Right ventricle myocardium inferior (tissue), 1 donor: ENCODE measurements at regions not wholly inside any gene's neighbourhood (a gene's known extent, or its start where the extent isn't known, plus 50 kb on each side); places are given as distances from the start of the nearest gene placed in this dataset. TPM values are rescaled to one million over a fixed set of nuclear protein-coding genes. Genes with fewer than 3 reads are reported as not detected.
"Not testable (repeated sequence)": the region's sequence is repeated elsewhere in the genome, so short reads cannot be mapped to it uniquely, and the experiment has no call there.

Experiments used
- ATAC-seq: fragments of 200-7000 bp; cut with Tn5 transposase; one replicate; pipeline ENCODE4 v1.9.1; 2020; ENCODE audit warnings: mild to moderate bottlenecking, moderate library complexity
- DNase-seq: peaks from one replicate; pipeline ENCODE4 v3.0.0; 2021; ENCODE audit errors: missing footprints
- intact Hi-C: fragments of 100-400 bp; cut with DNase I; formaldehyde crosslinking; loops from one replicate; pipeline ENCODE4 v1.11.0; 2022
- microRNA-seq: library from miRNA; unstranded; fragments of <30 nt; microRNA quantifications from one replicate; pipeline ENCODE4 v1.2.0, GENCODE V29; 2020
- donor health status: DM: no; HTN: yes; CAD: no; lungs with severe emphysema.

GRCh38 chr7:93693796-93694195 is 119.3 kb upstream of the CALCR start:
- no peak for ATAC-seq
- intact Hi-C loops = no loop called here
- DNase-seq = no peak

- DNase-seq (no peak), ATAC-seq (no peak)
- intact Hi-C loops = no loop called here
Observed at GRCh38 chr7:93690021-93690420, 115.5 kb upstream of the CALCR start.

GRCh38 chr7:93678185-93678584 is 103.7 kb upstream of the CALCR start:
- intact Hi-C loops = no loop called here
- DNase-seq = no peak
- ATAC-seq = no peak

GRCh38 chr7:93663561-93664299 is 89.2 kb upstream of the CALCR start:
- ATAC-seq = no peak
- intact Hi-C loops = no loop called here
- no peak for DNase-seq

GRCh38 chr7:93658163-93658562 is 83.6 kb upstream of the CALCR start:
- intact Hi-C loops, ATAC-seq, DNase-seq: not testable (repeated sequence)

GRCh38 chr7:93651603-93652159 is 77.2 kb upstream of the CALCR start:
- ATAC-seq = no peak
- no peak for DNase-seq
- intact Hi-C loops = no loop called here

- ATAC-seq (no peak), DNase-seq (no peak)
- intact Hi-C loops = no loop called here
Observed at GRCh38 chr7:93646538-93646937, 72.0 kb upstream of the CALCR start.

GRCh38 chr7:93636276-93636675 is 61.8 kb upstream of the CALCR start:
- intact Hi-C loops = no loop called here
- DNase-seq = no peak
- ATAC-seq = no peak

GRCh38 chr7:93632371-93632770 is 57.8 kb upstream of the CALCR start:
- ATAC-seq (no peak), DNase-seq (no peak)
- intact Hi-C loops = no loop called here

- DNase-seq (no peak), ATAC-seq (no peak)
- intact Hi-C loops = loop anchor here (10.0 kb wide), 1 partner anchor 455 kb away; no protein-coding TSS in a partner anchor
Observed at GRCh38 chr7:93629291-93629801, 54.8 kb upstream of the CALCR start.

GRCh38 chr7:93626869-93627268 is 52.3 kb upstream of the CALCR start:
- intact Hi-C loops = loop anchor here (10.0 kb wide), 1 partner anchor 458 kb away; no protein-coding TSS in a partner anchor
- ATAC-seq (no peak), DNase-seq (no peak)

Small RNA genes lying in the stretch of these regions (microRNA-seq; reads per million reads assigned to microRNA genes)
- not detected for gene MIR4652
